Hepatocyte (in vitro differentiated cells): ENCODE measurements at regions not wholly inside any gene's neighbourhood (a gene's known extent, or its start where the extent isn't known, plus 50 kb on each side); places are given as distances from the start of the nearest gene placed in this dataset.
A peak's percentile ranks its signal among the peaks of the same experiment; 100 is the strongest.

Experiments used
- DNase-seq: peaks from one replicate; pipeline ENCODE4 v3.0.0-alpha.2; 2016; ENCODE audit warnings: low spot score
- H2AFZ ChIP-seq: fragments of 200-600 bp; sonication (generic); 2 replicates; pipeline ENCODE4 v1.6.0; 2016; ENCODE audit warnings: antibody characterized with exemption, mild to moderate bottlenecking
- H3K27ac ChIP-seq: fragments of 200-600 bp; sonication (generic); 2 replicates; pipeline ENCODE4 v1.5.1; 2016; ENCODE audit warnings: mild to moderate bottlenecking
- H3K27me3 ChIP-seq: fragments of 200-600 bp; sonication (generic); 2 replicates; pipeline ENCODE4 v1.6.1; 2016
- H3K36me3 ChIP-seq: fragments of 200-600 bp; sonication (generic); replicated peaks from 2 replicates; pipeline ENCODE4 v1.5.1; 2016; ENCODE audit warnings: low read depth; ENCODE audit not compliant: insufficient read depth
- H3K4me1 ChIP-seq: fragments of 200-600 bp; sonication (generic); 2 replicates; pipeline ENCODE4 v1.5.1; 2016; ENCODE audit warnings: mild to moderate bottlenecking, moderate library complexity; ENCODE audit not compliant: insufficient read depth
- H3K4me2 ChIP-seq: fragments of 200-600 bp; sonication (generic); 2 replicates; pipeline ENCODE4 v1.6.0; 2016
- H3K4me3 ChIP-seq: fragments of 200-600 bp; sonication (generic); 2 replicates; pipeline ENCODE4 v1.5.1; 2016; ENCODE audit warnings: mild to moderate bottlenecking
- H3K79me2 ChIP-seq: fragments of 200-600 bp; sonication (generic); 2 replicates; pipeline ENCODE4 v1.6.0; 2017; ENCODE audit warnings: mild to moderate bottlenecking
- H3K9me2 ChIP-seq: fragments of 200-600 bp; sonication (generic); replicated peaks from 2 replicates; pipeline ENCODE4 v1.6.0; 2017; ENCODE audit warnings: mild to moderate bottlenecking; ENCODE audit not compliant: insufficient read depth
- H3K9me3 ChIP-seq: fragments of 200-600 bp; sonication (generic); 2 replicates; pipeline ENCODE4 v1.5.1; 2016; ENCODE audit warnings: low read depth, mild to moderate bottlenecking
- H4K20me1 ChIP-seq: fragments of 200-600 bp; sonication (generic); 2 replicates; pipeline ENCODE4 v1.6.0; 2016; ENCODE audit warnings: mild to moderate bottlenecking; ENCODE audit not compliant: insufficient read depth, poor library complexity, severe bottlenecking
- CTCF ChIP-seq: fragments of 200-600 bp; sonication (generic); IDR thresholded peaks from 2 replicates; pipeline ENCODE4 v1.5.1; 2016; ENCODE audit warnings: antibody characterized with exemption, mild to moderate bottlenecking; ENCODE audit not compliant: poor library complexity
- EZH2 ChIP-seq: fragments of 200-600 bp; sonication (generic); IDR thresholded peaks from 2 replicates; pipeline ENCODE4 v1.6.1; 2016; ENCODE audit warnings: antibody characterized with exemption, mild to moderate bottlenecking, borderline replicate concordance
- EZH2phosphoT487 ChIP-seq: fragments of 200-600 bp; sonication (generic); IDR thresholded peaks from one replicate; pipeline ENCODE4 v1.6.1; 2018; ENCODE audit warnings: antibody characterized with exemption, mild to moderate bottlenecking, low read depth, moderate library complexity; ENCODE audit not compliant: unreplicated experiment, severe bottlenecking
- WGBS: methylation state at CpG from one replicate; pipeline ENCODE4 v1.1.6; 2016; ENCODE audit warnings: low lambda C conversion rate; ENCODE audit errors: missing lambda C conversion rate; 5-methylcytosine and 5-hydroxymethylcytosine counted together

GRCh38 chr4:66439508-66439907 is 769.2 kb upstream of the EPHA5 start:
- Histone ChIP-seq H3K79me2 (no peaks in the 10 kb centered on the region), H3K9me3 (no peaks in the 10 kb centered on the region), H3K4me2 (no peak overlapping the region), H3K36me3 (no peaks in the 10 kb centered on the region), H3K4me3 (no peak overlapping the region), H3K9me2 (no peaks in the 10 kb centered on the region), H3K4me1 (no peaks in the 10 kb centered on the region), H2AFZ (no peak overlapping the region), H3K27ac (no peak overlapping the region), H4K20me1 (no peaks in the 10 kb centered on the region), H3K27me3 (no peaks in the 10 kb centered on the region)
- no peak for TF ChIP-seq EZH2
- no peak for TF ChIP-seq CTCF
- no peak for TF ChIP-seq EZH2phosphoT487
- DNase-seq: no peak

- DNase-seq: no peak
- no peaks in the 10 kb centered on the region for H4K20me1 ChIP-seq
- no peaks in the 10 kb centered on the region for H3K9me3 ChIP-seq
- 96% methylated on average over 4 of the region's 4 CpGs for WGBS
- H3K4me1 ChIP-seq: no peaks in the 10 kb centered on the region
- H3K79me2 ChIP-seq: no peaks in the 10 kb centered on the region
- no peaks in the 10 kb centered on the region for H3K9me2 ChIP-seq
- H3K27ac ChIP-seq: no peak overlapping the region
- TF ChIP-seq EZH2phosphoT487 (no peak), CTCF (no peak), EZH2 (no peak)
- H3K36me3 ChIP-seq: no peaks in the 10 kb centered on the region
- H3K4me3 ChIP-seq: no peak overlapping the region
- H2AFZ ChIP-seq: no peak overlapping the region
- no peak overlapping the region for H3K4me2 ChIP-seq
- H3K27me3 ChIP-seq: no peaks in the 10 kb centered on the region
These were observed 763.4 kb upstream of the EPHA5 start for GRCh38 chr4:66433706-66434105.

GRCh38 chr4:66430856-66431255 is 760.6 kb upstream of the EPHA5 start:
- H3K36me3 ChIP-seq: no peaks in the 10 kb centered on the region
- no peaks in the 10 kb centered on the region for H3K9me2 ChIP-seq
- no peaks in the 10 kb centered on the region for H4K20me1 ChIP-seq
- H3K4me3 ChIP-seq: no peak overlapping the region
- H3K9me3 ChIP-seq: no peaks in the 10 kb centered on the region
- H3K27me3 ChIP-seq: no peaks in the 10 kb centered on the region
- peak; percentile 18 for DNase-seq
- no peaks in the 10 kb centered on the region for H3K79me2 ChIP-seq
- no peak overlapping the region for H3K4me2 ChIP-seq
- no peaks in the 10 kb centered on the region for H3K4me1 ChIP-seq
- 17% methylated on average over 1 of the region's 1 CpG for WGBS
- H3K27ac ChIP-seq: peak overlapping the region; percentile 34
- no peak overlapping the region for H2AFZ ChIP-seq
- no peak for TF ChIP-seq CTCF
- no peak for TF ChIP-seq EZH2phosphoT487
- TF ChIP-seq EZH2: no peak

GRCh38 chr4:66429276-66429675 is 759.0 kb upstream of the EPHA5 start:
- Histone ChIP-seq H3K9me2 (no peaks in the 10 kb centered on the region), H3K4me3 (no peak overlapping the region), H3K27ac (no peak overlapping the region), H3K79me2 (no peaks in the 10 kb centered on the region), H3K9me3 (no peaks in the 10 kb centered on the region), H2AFZ (no peak overlapping the region), H3K27me3 (no peaks in the 10 kb centered on the region), H3K36me3 (no peaks in the 10 kb centered on the region), H3K4me1 (no peaks in the 10 kb centered on the region), H4K20me1 (no peaks in the 10 kb centered on the region), H3K4me2 (no peak overlapping the region)
- DNase-seq: no peak
- WGBS: 81% methylated on average over 1 of the region's 1 CpG
- TF ChIP-seq EZH2phosphoT487 (no peak), EZH2 (no peak), CTCF (no peak)
